Tibial artery (tissue), 4 donors: ENCODE measurements at regions not wholly inside any gene's neighbourhood (a gene's known extent, or its start where the extent isn't known, plus 50 kb on each side); places are given as distances from the start of the nearest gene placed in this dataset.

Experiments
- DNase-seq, 2 donors: peaks; one replicate each; pipeline ENCODE4 v3.0.0-alpha.2; 2019
- H3K27ac ChIP-seq, 2 donors: fragments of 200-600 bp; sonication (generic) in 1 of 2; 1 replicate in 1 of 2; 2 replicates in 1 of 2; pipeline ENCODE4 v1.5.1; 2018 to 2019; ENCODE audit warnings: mild to moderate bottlenecking in 1 of 2
- H3K27me3 ChIP-seq, 2 donors: fragments of 200-600 bp; sonication (generic) in 1 of 2; one replicate each; pipeline versions ENCODE4 v1.5.1 to v1.6.0; 2016 to 2019
- H3K36me3 ChIP-seq, 3 donors: fragments of 200-600 bp; sonication (generic) in 2 of 3; one replicate each; pipeline ENCODE4 v1.5.1; 2016 to 2019; ENCODE audit warnings: mild to moderate bottlenecking in 2 of 3
- H3K4me1 ChIP-seq, 4 donors: fragments of 200-600 bp; sonication (generic) in 2 of 4; 1 replicate in 3 of 4; 2 replicates in 1 of 4; pipeline ENCODE4 v1.5.1; 2016 to 2019
- H3K4me3 ChIP-seq, 2 donors: fragments of 200-600 bp; sonication (generic) in 1 of 2; 1 replicate in 1 of 2; 2 replicates in 1 of 2; pipeline ENCODE4 v1.5.1; 2018 to 2019; ENCODE audit warnings: mild to moderate bottlenecking in 2 of 2
- H3K9me3 ChIP-seq, 3 donors: fragments of 200-600 bp; sonication (generic) in 1 of 3; one replicate each; pipeline ENCODE4 v1.5.1; 2016 to 2019
- CTCF ChIP-seq, 2 experiments: fragments of 200-600 bp in 1 of 2; fragments of 450-650 bp in 1 of 2; IDR thresholded peaks; one replicate each; pipeline ENCODE4 v1.5.1; 2017 to 2019; ENCODE audit warnings: antibody characterized with exemption in 2 of 2, mild to moderate bottlenecking in 1 of 2, moderate library complexity in 1 of 2
- intact Hi-C: fragments of 100-400 bp; cut with DNase I; formaldehyde crosslinking; loops from one replicate; pipeline ENCODE4 v1.15.0; 2023; ENCODE audit warnings: low total_unique reads

- Histone ChIP-seq H3K4me3 (no peak overlapping the region), H3K36me3 (no peaks in the 10 kb centered on the region), H3K9me3 (no peaks in the 10 kb centered on the region), H3K27me3 (no peaks in the 10 kb centered on the region), H3K27ac (no peak overlapping the region), H3K4me1 (peaks cover 0 to 5% (median 0%) of the 10 kb centered on the region in 4 donors)
- no peak for TF ChIP-seq CTCF (IDR thresholded peaks at IDR 0.05)
- intact Hi-C loops = no loop called here
- no peak for DNase-seq
These were observed 161.1 kb upstream of the PKDCC start for GRCh38 chr2:41886757-41887156.

GRCh38 chr2:41890341-41890740 is 157.5 kb upstream of the PKDCC start:
- Histone ChIP-seq H3K4me1 (peaks cover 0 to 25% (median 9%) of the 10 kb centered on the region in 4 donors), H3K9me3 (no peaks in the 10 kb centered on the region), H3K4me3 (no peak overlapping the region), H3K36me3 (no peaks in the 10 kb centered on the region), H3K27ac (no peak overlapping the region), H3K27me3 (no peaks in the 10 kb centered on the region)
- no peak for TF ChIP-seq CTCF (IDR thresholded peaks at IDR 0.05)
- intact Hi-C loops = no loop called here
- no peak for DNase-seq

GRCh38 chr2:41892476-41892875 is 155.3 kb upstream of the PKDCC start:
- H3K27ac ChIP-seq = peak overlapping the region in 1 of 2 donors; percentile 39
- no peak overlapping the region for H3K4me3 ChIP-seq
- H3K9me3 ChIP-seq = no peaks in the 10 kb centered on the region
- H3K36me3 ChIP-seq = no peaks in the 10 kb centered on the region
- H3K4me1 ChIP-seq = peaks cover 0 to 21% (median 9%) of the 10 kb centered on the region in 4 donors
- H3K27me3 ChIP-seq = no peaks in the 10 kb centered on the region
- no peak for TF ChIP-seq CTCF (IDR thresholded peaks at IDR 0.05)
- DNase-seq = no peak
- intact Hi-C loops = no loop called here

- intact Hi-C loops = no loop called here
These were observed 153.1 kb upstream of the PKDCC start for GRCh38 chr2:41894563-41895333.

GRCh38 chr2:41895334-41895664 is 152.5 kb upstream of the PKDCC start:
- Histone ChIP-seq H3K4me1 (peaks cover 0 to 49% (median 21%) of the 10 kb centered on the region in 4 donors), H3K27me3 (no peaks in the 10 kb centered on the region), H3K4me3 (no peak overlapping the region), H3K9me3 (no peaks in the 10 kb centered on the region), H3K36me3 (no peaks in the 10 kb centered on the region), H3K27ac (no peak overlapping the region)
- no peak for TF ChIP-seq CTCF (IDR thresholded peaks at IDR 0.05)
- DNase-seq = no peak
- intact Hi-C loops = no loop called here

More at GRCh38 chr2:41894563-41895333, 153.1 kb upstream of the PKDCC start:
- H3K27me3 ChIP-seq = no peaks in the 10 kb centered on the region
- DNase-seq = no peak
- H3K4me1 ChIP-seq = peaks cover 0 to 44% (median 21%) of the 10 kb centered on the region in 4 donors
- H3K9me3 ChIP-seq = no peaks in the 10 kb centered on the region
- H3K27ac ChIP-seq = no peak overlapping the region
- no peak for TF ChIP-seq CTCF (IDR thresholded peaks at IDR 0.05)
- H3K36me3 ChIP-seq = no peaks in the 10 kb centered on the region
- no peak overlapping the region for H3K4me3 ChIP-seq
